22Rv1 (cell line): ENCODE measurements at regions not wholly inside any gene's neighbourhood (a gene's known extent, or its start where the extent isn't known, plus 50 kb on each side); places are given as distances from the start of the nearest gene placed in this dataset.

Source experiments
- H3K27ac ChIP-seq: fragments of 450-650 bp; 2 replicates; pipeline ENCODE4 v1.5.1; 2017
- CTCF ChIP-seq: fragments of 450-650 bp; IDR thresholded peaks from 2 replicates; pipeline ENCODE4 v1.5.1; 2017; ENCODE audit warnings: mild to moderate bottlenecking
- ZFX ChIP-seq: fragments of 450-650 bp; IDR thresholded peaks from 2 replicates; pipeline ENCODE4 v1.6.1; 2017; ENCODE audit warnings: antibody characterized with exemption, borderline replicate concordance

DNA sequence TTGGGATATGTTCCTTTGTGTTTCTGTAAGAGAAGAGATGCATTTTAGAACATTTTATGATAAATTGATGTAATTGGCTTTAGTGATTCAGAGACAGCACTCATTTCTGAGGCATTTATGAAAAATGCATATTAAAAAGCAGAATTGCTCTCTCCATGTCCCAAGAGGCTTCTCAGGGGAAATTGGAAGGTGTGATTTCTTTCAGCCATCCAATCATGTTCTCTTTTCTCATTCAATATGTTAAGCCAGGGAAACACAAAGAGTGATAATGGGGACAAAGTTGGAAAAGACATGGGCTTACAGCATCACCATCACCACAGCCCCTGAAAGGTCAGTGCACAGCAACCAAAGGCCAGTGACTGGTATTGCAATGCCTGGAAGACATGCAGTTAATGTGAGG is 129.9 kb upstream of the COL1A2 start:
- TF ChIP-seq CTCF (no peak), ZFX (no peak)
- H3K27ac ChIP-seq = no peak overlapping the region

DNA sequence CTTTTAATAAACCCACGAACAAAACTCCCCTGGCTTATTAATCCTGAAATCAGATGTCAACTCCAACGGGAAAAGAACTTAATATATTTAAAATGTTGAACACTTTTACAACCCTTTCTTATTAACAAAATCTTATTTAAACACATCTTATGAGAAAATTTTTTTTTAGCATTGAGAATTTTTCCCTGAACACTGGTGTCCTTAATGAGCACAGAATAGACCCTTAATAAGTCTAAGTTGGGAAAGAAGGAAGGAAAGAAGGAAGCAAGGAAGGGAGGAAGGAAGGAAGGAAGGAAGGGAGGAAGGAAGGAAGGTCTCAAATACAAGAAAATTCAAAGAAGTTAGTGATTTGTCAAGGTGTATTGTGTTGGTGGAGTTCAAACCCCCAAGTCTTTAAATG is 129.2 kb upstream of the COL1A2 start:
- no peak overlapping the region for H3K27ac ChIP-seq
- no peak for TF ChIP-seq ZFX
- no peak for TF ChIP-seq CTCF

- no peak for TF ChIP-seq CTCF
- no peak for TF ChIP-seq ZFX
- H3K27ac ChIP-seq = no peak overlapping the region
These were observed 128.5 kb upstream of the COL1A2 start for GRCh38 chr7:94266238-94266644.

- no peak overlapping the region for H3K27ac ChIP-seq
- TF ChIP-seq CTCF = no peak
- TF ChIP-seq ZFX = no peak
These were observed 123.9 kb upstream of the COL1A2 start for GRCh38 chr7:94270772-94271171.

GRCh38 chr7:94272821-94273583 is 121.7 kb upstream of the COL1A2 start:
- no peak overlapping the region for H3K27ac ChIP-seq
- no peak for TF ChIP-seq ZFX
- TF ChIP-seq CTCF = no peak

DNA sequence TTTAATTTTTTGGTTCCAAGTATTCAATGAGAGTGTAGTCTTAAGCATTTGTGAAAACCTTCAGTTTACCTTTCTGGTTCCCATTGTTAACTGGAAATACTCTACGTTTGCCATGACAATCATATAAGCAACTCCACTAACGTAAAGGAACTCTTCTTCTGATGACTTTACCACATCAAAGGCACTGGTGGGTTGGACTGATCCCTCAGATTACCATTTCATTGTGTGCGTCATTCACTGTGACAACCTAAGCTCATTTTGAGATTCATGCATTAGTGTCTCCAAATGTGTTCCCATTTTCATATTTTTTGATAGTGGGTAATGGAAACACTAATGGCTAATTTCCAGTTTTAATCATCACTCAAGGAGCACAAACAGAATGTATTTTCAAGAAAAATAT is 119.9 kb upstream of the COL1A2 start:
- H3K27ac ChIP-seq = no peak overlapping the region
- TF ChIP-seq CTCF = no peak
- TF ChIP-seq ZFX = no peak

DNA sequence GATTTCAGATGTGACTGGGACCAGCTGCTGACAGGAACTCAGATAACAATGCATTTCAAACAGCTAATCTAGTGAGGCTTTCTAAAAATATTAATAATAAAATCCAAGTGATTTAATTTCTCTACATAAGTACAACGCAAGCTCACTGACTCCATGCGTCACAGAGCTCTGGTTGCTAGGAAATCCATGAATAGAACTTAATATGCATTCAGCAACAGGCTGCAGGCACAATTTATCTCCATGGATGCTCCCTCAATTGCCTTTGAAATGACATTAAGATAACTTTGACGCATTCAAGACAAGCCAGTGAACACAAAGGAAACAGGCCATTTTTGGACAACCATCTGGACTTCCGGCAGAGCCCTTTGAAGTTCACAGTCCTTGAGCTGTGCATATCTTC is 118.7 kb upstream of the COL1A2 start:
- H3K27ac ChIP-seq = no peak overlapping the region
- TF ChIP-seq CTCF (no peak), ZFX (no peak)
